HG02610 (cell line): ENCODE measurements at regions not wholly inside any gene's neighbourhood (a gene's known extent, or its start where the extent isn't known, plus 50 kb on each side); places are given as distances from the start of the nearest gene placed in this dataset.
"Not testable (repeated sequence)": the region's sequence is repeated elsewhere in the genome, so short reads cannot be mapped to it uniquely, and the experiment has no call there.

Experiments used
- ATAC-seq: cut with Tn5 transposase; IDR thresholded peaks from one replicate; pipeline ENCODE4 v1.9.1; 2021; ENCODE audit warnings: mild to moderate bottlenecking, moderate library complexity; ENCODE audit not compliant: unreplicated experiment

DNA sequence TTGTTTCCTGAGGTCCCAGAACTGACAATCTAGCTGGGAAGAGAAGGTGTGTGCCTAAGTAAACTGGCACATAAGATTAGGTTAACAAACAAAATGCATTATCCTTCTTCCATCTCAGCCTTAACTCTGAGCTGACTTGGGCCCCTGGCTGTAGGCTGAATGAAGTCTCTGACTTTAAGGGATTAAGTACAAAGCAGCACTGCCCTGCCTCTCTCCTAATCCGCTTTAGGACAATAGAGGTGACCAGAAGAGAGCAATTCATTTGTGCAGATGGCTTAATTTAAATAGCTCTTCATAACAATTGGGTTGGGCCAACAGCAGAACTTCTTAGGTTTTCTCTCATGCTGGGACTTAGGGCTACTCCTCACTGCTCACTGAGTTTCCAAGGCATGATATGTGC, 181.6 kb upstream of the SOX14 start:
- ATAC-seq, result no peak

- no peak for ATAC-seq
Observed at GRCh38 chr3:137583256-137583655, 180.9 kb upstream of the SOX14 start.

DNA sequence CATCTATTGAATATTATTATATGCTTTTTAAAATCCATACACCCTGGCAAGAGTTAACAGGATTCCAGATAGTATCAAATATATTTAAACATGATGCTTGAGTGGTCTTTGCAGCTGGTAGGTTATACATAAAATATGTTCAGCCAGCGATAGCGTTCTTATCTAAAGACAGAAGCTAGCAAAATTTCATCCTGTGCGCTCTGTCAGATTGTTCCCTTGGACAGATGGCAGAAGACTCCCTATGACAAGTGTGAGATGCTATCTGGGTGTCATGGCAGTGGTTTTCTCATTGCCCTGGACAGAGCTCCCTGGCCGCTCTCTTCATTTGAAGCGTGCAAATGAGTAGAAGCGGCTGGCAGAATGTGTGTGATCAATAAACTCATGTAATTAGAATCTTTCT, 175.2 kb upstream of the SOX14 start:
- ATAC-seq, result no peak

DNA sequence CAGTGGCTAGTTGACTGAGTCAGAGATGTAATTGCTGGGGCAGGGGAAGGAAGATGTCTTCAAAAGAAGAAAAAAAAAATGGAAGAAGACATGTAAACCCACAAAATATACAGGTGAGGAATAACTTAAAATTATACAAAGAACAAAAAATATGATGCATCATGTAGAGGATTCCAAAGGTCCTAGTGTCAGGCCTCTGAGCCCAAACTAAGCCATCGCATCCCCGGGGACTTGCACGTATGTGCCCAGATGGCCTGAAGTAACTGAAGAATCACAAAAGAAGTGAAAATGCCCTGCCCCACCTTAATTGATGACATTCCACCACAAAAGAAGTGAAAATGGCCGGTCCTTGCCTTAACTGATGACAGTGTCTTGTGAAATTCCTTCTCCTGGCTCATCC, 168.7 kb upstream of the SOX14 start:
- ATAC-seq, result not testable (repeated sequence)

- ATAC-seq, result no peak
Observed at GRCh38 chr3:137610723-137611122, 153.4 kb upstream of the SOX14 start.

- ATAC-seq, result no peak
Observed at GRCh38 chr3:137612291-137612690, 151.8 kb upstream of the SOX14 start.

DNA sequence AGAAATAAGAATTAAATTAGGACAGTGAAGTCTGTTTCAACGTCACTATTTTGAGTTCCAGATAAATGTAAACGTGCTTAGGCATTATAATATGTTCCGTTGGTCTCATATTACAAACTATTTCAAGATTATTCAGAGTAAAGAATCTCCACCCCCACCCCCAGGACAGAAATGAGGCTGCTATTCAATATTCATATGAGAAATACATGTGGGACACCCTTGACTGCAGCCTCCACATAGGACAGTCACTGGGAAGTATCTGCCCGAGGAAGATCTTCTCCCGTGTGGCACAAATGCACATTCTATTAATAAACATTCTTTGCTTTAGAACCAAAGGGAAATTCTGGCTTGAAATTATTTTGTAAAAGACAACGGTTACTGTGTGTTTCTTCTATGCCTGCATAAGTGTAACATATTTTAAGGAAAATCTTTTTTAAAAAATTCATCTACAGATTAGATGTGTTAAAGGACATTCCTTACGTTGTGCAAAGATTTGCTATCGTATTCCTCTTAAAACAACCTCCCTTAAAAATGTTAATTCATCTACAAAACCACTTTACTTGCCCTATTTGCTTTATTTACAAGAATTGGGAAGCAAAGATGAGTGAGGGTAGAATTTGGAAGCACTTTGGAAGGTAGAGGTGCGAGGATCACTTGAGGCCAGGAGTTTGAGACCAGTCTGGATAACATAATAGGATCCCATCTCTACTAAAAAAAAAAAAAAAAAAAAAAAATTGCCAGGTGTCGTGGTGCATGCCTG, 148.3 kb upstream of the SOX14 start:
- no peak for ATAC-seq

DNA sequence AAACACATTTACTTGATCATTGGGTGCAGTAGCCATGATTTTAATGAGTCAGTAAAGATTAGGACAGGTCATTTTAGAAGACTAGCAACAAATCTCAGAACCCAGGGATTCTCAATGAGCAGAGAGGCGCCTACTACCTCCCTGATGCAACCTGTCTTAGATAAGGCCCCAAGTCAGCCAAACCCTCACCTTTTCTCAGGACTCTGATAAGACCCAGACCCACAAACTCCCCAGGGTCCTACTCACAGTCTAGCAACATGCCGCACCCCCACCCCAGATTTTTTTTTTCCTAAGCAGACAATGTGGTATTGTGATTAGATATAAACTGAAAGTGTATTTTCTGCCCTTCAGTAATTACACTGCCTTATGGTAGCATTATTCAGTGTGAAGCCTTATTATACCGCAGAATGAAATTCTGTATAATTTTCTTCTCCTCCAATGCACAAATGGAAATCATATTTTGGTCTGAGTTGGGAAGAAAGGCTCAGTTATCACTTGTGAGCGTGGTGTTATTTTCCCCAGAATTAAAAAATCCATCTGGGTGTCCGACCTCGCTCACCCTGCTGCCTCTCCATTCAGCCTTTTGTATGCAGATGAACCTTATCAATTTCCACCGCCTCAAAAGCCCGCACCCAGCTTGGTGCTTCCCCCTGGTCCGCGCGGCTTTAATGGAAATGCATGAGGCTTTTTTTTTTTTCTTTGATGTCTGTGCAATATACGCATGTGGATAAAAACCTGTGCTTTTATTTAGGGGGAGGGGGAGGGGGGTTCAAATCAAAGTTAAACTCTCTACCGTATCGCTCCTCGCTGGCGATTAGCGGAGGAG, 122.0 kb upstream of the SOX14 start:
- no peak for ATAC-seq

DNA sequence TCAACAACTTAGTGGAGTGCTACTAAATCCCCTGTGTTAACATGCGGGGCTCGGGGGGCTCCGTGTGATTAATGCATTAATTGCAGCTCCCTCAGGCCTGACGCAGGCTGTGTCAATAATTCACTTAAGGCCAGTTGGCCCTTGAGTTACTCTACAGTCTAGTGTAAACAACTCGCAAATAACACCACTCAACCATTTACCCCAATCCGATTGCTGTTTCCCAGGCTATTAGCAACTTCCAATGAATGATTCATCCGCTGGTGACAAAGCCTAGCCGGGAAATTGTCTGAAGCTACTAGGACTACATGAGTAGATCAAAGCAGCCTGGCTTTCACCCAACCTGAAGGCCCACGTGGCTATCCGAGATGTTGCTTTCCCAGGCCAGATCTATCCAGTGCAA, 121.3 kb upstream of the SOX14 start:
- ATAC-seq, result no peak

DNA sequence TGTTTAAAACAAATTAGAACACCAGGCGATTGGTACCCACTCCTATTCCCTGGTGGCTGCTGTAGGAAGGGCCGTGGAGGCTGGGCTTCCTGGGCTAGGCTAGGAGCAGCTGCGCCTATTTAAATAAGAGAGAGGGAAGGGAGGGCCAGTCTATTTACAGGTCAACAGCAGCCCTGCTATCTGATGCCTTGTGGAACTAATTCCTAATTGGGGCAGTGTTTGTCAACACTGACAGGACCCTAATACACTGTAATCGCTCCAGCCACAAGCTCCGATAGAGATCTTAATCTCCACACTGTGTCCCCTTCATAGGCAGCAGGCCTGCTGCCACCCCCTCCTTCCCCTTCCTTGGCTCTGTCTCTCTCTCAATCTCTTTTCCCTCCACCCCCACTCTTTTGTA, 116.9 kb upstream of the SOX14 start:
- no peak for ATAC-seq

DNA sequence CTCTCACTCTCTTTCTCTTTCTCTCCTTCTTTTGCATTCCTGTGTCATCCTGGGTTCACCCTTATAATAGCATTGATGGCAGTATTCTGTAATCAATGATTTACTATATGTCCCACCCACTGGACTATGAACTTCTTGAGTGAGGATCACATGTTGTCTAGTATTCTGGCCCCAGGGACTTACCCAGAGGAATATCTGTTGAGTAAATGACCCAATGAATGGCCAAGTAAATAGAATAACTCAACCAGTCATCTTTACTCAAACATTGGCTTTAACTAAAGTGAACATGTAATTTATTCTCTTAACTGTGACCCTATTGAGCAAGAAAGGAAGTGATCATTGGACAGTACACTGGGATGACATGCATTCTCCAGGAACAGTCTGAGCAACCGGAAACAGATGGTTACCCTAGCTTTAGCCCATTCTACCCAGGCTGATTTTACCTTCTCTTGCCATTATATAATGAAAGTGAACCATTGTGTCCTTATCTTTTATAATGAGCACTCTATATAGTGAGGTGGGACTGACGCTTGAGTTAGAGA, 94.5 kb upstream of the SOX14 start:
- ATAC-seq, result no peak

DNA sequence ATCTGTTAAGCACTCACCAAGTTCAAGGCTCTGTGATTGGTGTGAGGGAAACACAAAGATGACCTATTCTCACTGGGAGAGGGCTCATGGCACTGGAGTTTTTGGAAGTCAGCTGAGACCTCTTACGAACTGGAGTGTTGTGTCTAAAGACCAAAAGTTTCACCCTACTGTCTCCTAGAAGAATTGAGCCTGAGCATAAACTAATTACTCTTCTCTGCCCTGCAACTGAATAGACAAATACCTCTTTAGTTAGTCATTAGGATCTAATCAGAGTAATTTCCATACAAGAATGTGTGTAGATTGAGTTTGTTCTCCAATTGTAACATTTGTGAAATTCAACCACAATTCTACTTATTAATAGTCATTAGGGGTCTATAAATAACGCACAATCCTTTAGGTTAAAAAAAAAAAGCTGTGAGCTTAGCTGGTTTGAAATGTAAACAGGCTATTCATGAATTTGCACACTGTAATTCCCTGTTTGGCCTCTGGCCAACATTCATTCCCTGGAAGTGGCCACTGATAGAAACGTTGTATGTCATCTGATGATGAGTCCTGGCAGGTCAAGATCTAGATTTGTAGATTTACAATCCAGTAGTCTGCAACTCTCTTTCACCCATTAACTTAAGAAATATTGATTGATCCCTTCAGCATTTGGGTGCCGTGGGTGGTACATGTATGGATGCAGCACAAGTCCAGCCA, 76.8 kb upstream of the SOX14 start:
- ATAC-seq, result no peak

GRCh38 chr3:137692803-137693431, 71.2 kb upstream of the SOX14 start:
- ATAC-seq, result no peak

GRCh38 chr3:137693791-137694190, 70.3 kb upstream of the SOX14 start:
- no peak for ATAC-seq

GRCh38 chr3:137694836-137695235, 69.3 kb upstream of the SOX14 start:
- ATAC-seq, result no peak

DNA sequence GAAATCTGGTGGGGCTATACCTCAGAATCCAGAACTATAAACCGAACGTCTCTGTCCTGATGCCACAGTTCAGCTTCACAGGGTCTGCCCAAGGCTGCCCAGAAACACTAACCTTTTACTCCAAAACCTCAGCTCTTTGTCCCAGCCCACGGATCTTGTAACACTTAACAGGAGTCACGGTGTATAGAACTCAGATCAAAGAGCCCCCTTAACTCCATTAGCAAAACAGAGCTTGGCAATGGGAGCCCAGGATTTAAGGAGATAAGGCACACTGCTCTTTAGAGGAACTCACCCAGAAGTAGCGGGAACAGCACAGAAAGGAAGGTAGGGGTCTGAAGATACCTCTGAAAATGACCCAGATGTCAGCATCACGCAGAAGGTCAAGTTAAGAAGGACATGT, 68.8 kb upstream of the SOX14 start:
- ATAC-seq, result no peak

DNA sequence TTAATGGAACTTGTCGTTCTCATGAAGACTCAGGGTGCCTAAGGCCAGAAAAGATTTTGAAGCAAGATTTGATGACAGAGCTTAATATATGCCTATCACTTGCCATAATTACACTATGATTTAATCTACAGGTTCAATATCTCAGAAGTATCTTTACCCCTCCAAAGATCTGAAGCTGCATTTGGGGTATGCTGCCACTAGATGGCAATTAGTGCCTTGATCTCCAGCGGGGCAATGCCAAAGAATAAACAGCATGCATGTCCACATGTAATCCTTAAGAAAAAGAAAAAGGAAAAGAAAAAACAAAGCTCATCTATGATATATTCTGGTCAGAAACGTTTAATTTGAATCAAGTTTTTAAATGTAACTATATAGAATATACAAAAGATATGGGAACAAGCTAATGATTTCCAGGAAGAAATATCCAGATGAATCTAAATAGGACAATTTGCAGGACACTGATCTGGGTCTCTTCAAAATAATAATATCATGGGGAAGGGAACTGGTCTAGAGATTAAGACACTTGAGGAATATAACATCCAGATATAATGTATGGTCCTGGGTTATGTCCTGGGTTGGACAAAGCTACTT, 55.0 kb upstream of the SOX14 start:
- no peak for ATAC-seq

DNA sequence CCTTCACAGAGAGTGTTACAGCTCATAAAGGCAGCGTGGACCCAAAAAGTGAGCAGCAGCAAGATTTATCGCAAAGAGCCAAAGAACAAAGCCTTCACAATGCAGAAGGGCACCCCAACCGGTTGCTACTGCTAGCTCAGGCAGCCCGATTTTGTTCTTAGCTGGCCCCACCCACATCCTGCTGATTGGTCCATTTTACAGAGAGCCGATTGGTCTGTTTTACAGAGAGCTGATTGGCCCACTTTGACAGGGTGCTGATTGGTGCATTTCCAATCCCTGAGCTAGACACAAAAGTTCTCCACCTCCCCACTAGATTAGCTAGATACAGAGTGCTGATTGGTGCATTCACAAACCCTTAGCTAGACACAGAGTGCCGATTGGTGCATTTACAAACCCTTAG, 50.1 kb upstream of the SOX14 start:
- ATAC-seq, result not testable (repeated sequence)
